Testis (tissue), 2 donors: ENCODE measurements at regions not wholly inside any gene's neighbourhood (a gene's known extent, or its start where the extent isn't known, plus 50 kb on each side); places are given as distances from the start of the nearest gene placed in this dataset.

ENCODE experiments used
- DNase-seq: peaks from one replicate; pipeline ENCODE4 v3.0.0-alpha.2; 2019
- H3K27ac ChIP-seq, 2 donors: fragments of 200-600 bp; sonication (generic); one replicate each; pipeline ENCODE4 v1.5.1; 2019
- H3K27me3 ChIP-seq: fragments of 200-600 bp; sonication (generic); one replicate; pipeline ENCODE4 v1.5.1; 2019
- H3K36me3 ChIP-seq: fragments of 200-600 bp; sonication (generic); one replicate; pipeline ENCODE4 v1.5.1; 2017; ENCODE audit warnings: low read depth; ENCODE audit errors: missing control alignments
- H3K4me1 ChIP-seq: fragments of 200-600 bp; sonication (generic); one replicate; pipeline ENCODE4 v1.5.1; 2019
- H3K4me3 ChIP-seq, 2 donors: fragments of 200-600 bp; sonication (generic); one replicate each; pipeline ENCODE4 v1.5.1; 2017 to 2019
- H3K9me3 ChIP-seq: fragments of 200-600 bp; sonication (generic); one replicate; pipeline ENCODE4 v1.5.1; 2017
- POLR2A ChIP-seq: fragments of 450-650 bp; IDR thresholded peaks from one replicate; pipeline ENCODE4 v1.6.1; 2017; ENCODE audit warnings: antibody characterized with exemption, mild to moderate bottlenecking, moderate library complexity
- WGBS, 2 donors: methylation state at CpG; one replicate each; pipeline ENCODE4 v1.1.5; 2018; 5-methylcytosine and 5-hydroxymethylcytosine counted together
- intact Hi-C: fragments of 100-400 bp; cut with DNase I; formaldehyde crosslinking; loops from one replicate; pipeline ENCODE4 v1.15.1; 2023; ENCODE audit warnings: low total_unique reads
- TF ChIP-seq, protein P1 (sequence below), 3 experiments: fragments of 450-650 bp in 2 of 3; fragments of 200-600 bp in 1 of 3; sonication (generic) in 1 of 3; IDR thresholded peaks; one replicate each; pipeline ENCODE4 v1.5.1; 2016 to 2019; ENCODE audit warnings: antibody characterized with exemption in 3 of 3, mild to moderate bottlenecking in 2 of 3, moderate library complexity in 1 of 3

DNA sequence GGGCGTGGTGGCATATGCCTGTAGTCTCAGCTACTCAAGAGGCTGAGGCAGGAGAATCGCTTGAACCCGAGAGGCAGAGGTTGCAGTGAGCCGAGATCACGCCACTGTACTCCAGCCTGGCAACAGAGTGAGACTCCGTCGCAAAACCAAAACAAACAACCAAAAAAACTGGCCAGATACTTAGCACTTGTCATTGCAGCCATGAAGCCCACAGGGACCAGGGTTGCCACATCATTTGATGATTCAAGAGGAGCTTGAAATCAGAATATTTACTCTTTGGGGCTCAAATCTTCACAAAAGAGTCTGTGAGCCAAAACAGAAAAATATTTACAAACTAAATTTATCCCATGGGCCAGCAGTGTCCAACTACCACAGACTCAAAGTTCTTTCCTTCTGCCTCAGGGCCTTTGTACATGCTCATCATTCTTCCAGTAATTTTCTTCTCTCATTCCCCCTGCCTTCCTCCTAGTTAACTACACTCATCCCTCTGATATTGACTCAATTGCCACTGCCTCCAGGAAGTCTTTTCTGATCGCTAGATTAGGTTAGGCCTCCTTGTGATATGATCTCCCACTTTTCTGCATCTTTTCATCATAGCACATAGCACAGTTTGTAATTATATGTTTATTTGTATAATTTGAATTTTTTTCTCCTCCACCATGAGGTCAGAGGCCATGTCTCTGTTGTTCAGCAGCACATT lies 130.8 kb upstream of the PLEKHG7 start:
- H3K4me3 ChIP-seq, result no peak overlapping the region
- no peaks in the 10 kb centered on the region for H3K36me3 ChIP-seq
- H3K9me3 ChIP-seq, result no peaks in the 10 kb centered on the region
- H3K27ac ChIP-seq, result no peak overlapping the region
- DNase-seq, result no peak
- intact Hi-C loops, result no loop called here
- H3K4me1 ChIP-seq, result no peaks in the 10 kb centered on the region
- no peak for TF ChIP-seq POLR2A
- TF ChIP-seq, protein P1, sequence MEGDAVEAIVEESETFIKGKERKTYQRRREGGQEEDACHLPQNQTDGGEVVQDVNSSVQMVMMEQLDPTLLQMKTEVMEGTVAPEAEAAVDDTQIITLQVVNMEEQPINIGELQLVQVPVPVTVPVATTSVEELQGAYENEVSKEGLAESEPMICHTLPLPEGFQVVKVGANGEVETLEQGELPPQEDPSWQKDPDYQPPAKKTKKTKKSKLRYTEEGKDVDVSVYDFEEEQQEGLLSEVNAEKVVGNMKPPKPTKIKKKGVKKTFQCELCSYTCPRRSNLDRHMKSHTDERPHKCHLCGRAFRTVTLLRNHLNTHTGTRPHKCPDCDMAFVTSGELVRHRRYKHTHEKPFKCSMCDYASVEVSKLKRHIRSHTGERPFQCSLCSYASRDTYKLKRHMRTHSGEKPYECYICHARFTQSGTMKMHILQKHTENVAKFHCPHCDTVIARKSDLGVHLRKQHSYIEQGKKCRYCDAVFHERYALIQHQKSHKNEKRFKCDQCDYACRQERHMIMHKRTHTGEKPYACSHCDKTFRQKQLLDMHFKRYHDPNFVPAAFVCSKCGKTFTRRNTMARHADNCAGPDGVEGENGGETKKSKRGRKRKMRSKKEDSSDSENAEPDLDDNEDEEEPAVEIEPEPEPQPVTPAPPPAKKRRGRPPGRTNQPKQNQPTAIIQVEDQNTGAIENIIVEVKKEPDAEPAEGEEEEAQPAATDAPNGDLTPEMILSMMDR (IDR thresholded peaks at IDR 0.05), result no peak
- no peaks in the 10 kb centered on the region for H3K27me3 ChIP-seq
- WGBS, 2 donors, result 92 to 97% methylated on average over 8 of the region's 8 CpGs

DNA sequence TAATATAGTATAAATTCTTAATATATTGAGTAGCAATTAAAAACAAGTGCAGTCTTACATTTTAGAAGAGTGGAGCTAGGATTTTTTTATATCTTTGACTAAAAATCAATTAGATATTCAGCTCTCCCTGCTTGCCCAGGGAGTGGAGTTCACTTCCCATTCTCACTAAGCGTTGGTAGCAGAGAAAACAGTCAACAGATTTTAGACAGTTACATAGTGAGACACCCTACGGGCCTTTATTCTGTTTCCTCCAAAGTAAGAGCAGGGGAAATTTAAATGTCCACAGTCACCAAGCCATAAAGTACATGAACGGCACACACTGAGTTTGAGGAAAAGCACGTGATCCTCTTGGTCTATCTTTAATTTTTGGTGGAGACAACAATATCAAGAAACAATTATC lies 131.6 kb upstream of the PLEKHG7 start:
- TF ChIP-seq, protein P1 (IDR thresholded peaks at IDR 0.05), result no peak
- TF ChIP-seq POLR2A, result no peak
- Histone ChIP-seq H3K36me3 (no peaks in the 10 kb centered on the region), H3K27ac (no peak overlapping the region), H3K4me3 (no peak overlapping the region), H3K9me3 (no peaks in the 10 kb centered on the region), H3K27me3 (no peaks in the 10 kb centered on the region), H3K4me1 (no peaks in the 10 kb centered on the region)
- no peak for DNase-seq
- whole genome bisulfite sequencing, 2 donors, result 75 to 80% methylated on average over 4 of the region's 4 CpGs
- intact Hi-C loops, result no loop called here

DNA sequence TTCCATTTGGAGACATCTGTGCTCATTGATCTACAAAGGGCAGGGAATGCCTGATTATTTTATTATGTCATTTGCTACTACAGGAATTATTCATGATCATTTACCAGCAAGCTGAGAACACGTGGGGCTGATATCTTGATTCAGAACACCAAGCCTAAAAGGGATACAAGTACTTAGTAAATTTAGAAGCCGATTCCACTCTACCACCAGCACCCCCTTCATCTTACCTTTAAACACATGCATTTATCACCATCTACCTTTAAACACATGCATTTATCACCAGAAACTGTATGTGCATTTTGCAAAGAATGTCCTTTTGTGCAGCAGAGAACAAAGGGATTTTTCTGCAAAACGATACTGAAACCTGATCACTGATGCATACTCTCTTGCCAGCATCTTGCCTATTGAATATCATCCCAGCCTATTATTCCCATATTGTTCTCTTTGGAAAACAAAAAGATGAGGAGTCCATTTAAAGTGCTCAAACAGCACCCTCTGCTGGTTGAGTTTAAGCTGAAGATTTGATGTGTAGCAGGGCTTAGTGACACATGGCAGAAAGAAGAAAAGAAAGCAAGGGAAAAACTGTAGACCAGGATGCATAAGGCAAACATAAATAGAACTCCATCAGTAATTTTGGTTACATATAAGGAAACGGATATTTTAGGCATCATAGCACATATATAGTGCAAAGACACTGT lies 132.6 kb upstream of the PLEKHG7 start:
- TF ChIP-seq, protein P1 (IDR thresholded peaks at IDR 0.05), result peak; percentile 74 to 90 (median 83)
- TF ChIP-seq POLR2A, result no peak
- Histone ChIP-seq H3K27me3 (no peaks in the 10 kb centered on the region), H3K4me3 (no peak overlapping the region), H3K27ac (no peak overlapping the region), H3K36me3 (no peaks in the 10 kb centered on the region), H3K9me3 (no peaks in the 10 kb centered on the region), H3K4me1 (no peaks in the 10 kb centered on the region)
- DNase-seq, result peak; percentile 86
- intact Hi-C loops, result no loop called here
- WGBS, 2 donors, result 19 to 21% methylated on average over 4 of the region's 4 CpGs

DNA sequence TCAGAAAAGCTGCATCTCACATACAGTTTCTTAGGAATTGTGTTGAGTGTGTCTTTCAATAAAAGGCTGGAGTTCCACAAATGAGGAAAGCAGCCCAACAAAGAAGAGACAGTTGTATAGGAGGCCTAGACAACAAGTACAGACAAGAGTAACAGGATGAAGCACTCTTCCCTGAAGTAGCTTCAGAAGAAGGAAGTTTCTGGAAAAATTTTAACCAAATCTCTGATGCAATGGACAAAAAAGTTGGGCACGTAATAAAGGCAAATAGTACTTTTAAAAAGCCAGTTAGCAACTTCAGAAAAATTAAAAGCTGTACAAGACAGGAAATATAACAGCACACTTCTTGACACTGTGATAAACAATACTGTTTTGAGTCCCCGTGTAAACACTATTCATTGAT lies 134.1 kb upstream of the PLEKHG7 start:
- Histone ChIP-seq H3K9me3 (no peaks in the 10 kb centered on the region), H3K4me1 (no peaks in the 10 kb centered on the region), H3K4me3 (no peak overlapping the region), H3K27me3 (no peaks in the 10 kb centered on the region), H3K27ac (no peak overlapping the region), H3K36me3 (no peaks in the 10 kb centered on the region)
- TF ChIP-seq, protein P1 (IDR thresholded peaks at IDR 0.05), result no peak
- no peak for TF ChIP-seq POLR2A
- WGBS, 2 donors, result 79 to 81% methylated on average over 2 of the region's 2 CpGs
- intact Hi-C loops, result no loop called here
- DNase-seq, result no peak
